ENCODE measurements at regions not wholly inside any gene's neighbourhood (a gene's known extent, or its start where the extent isn't known, plus 50 kb on each side); places are given as distances from the start of the nearest gene placed in this dataset.

DNA sequence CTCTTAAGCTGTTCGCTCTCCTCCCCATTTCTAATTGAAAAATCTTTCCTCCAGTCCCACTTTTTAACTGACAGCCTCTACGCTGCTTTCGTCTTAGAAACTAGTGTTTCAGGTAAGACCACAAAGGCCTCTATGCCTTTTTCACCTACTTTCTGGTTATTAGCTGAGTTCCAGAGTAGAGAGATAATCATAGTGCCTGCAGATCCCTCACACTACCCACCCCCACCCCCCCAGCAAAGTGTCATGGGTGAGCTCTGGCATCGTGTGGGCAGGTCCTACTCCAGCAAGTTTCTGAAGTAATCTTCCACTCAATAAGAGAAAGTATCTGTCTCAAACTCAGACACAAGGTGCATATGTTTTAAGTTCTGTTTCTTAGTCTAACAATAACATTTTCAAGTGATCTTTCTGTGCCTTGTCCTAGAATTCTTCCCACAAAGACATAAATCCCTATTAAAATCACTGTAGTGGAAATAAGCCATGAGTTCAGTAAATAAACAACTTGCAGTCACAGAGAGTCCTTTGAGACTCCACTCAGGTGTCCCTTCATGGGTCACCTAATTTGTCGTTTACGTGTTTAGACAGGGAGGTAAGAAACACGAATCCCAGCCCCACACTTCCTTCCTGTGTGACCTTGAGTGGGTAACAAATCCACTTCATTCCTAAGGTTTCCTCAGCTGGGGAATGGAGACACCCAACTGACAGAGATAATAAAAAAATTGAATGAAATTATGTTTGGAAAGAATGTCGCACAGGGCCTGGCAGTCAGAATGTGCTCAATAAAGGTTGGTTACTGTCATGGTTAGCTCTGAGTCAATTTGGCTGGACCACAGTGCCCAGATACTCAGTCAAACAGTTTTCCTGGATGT lies 228.9 kb upstream of the CAND1 start:
- TF ChIP-seq NFYB (CRISPR knock-in tag; IDR thresholded peaks at IDR 0.05) (no peak), HMG20B (CRISPR knock-in tag; conservative IDR thresholded peaks at IDR 0.05) (no peak), RXRA (CRISPR knock-in tag; IDR thresholded peaks at IDR 0.05) (no peak), JUND (CRISPR knock-in tag; IDR thresholded peaks at IDR 0.05) (no peak), GATAD2A (CRISPR knock-in tag; IDR thresholded peaks at IDR 0.05) (no peak), ELK4 (CRISPR knock-in tag; IDR thresholded peaks at IDR 0.05; ENCODE audit: borderline replicate concordance) (no peak), EP300 (IDR thresholded peaks at IDR 0.05; ENCODE audit: low read depth in 2 of 2, low read length in 2 of 2) (no peak), EP300 (CRISPR knock-in tag; IDR thresholded peaks at IDR 0.05; ENCODE audit: borderline replicate concordance) (no peak), SUZ12 (IDR thresholded peaks at IDR 0.05; ENCODE audit: low read depth, low read length) (no peak), NR2C2 (CRISPR knock-in tag; IDR thresholded peaks at IDR 0.05; ENCODE audit: borderline replicate concordance) (no peak), ZNF674 (CRISPR knock-in tag; IDR thresholded peaks at IDR 0.05; ENCODE audit: low read depth) (no peak), FOSL1 (CRISPR knock-in tag; IDR thresholded peaks at IDR 0.05; ENCODE audit: borderline replicate concordance) (no peak), EZH2 (conservative IDR thresholded peaks at IDR 0.05; ENCODE audit: low read depth, low read length) (no peak)
- TF ChIP-seq, protein P1, sequence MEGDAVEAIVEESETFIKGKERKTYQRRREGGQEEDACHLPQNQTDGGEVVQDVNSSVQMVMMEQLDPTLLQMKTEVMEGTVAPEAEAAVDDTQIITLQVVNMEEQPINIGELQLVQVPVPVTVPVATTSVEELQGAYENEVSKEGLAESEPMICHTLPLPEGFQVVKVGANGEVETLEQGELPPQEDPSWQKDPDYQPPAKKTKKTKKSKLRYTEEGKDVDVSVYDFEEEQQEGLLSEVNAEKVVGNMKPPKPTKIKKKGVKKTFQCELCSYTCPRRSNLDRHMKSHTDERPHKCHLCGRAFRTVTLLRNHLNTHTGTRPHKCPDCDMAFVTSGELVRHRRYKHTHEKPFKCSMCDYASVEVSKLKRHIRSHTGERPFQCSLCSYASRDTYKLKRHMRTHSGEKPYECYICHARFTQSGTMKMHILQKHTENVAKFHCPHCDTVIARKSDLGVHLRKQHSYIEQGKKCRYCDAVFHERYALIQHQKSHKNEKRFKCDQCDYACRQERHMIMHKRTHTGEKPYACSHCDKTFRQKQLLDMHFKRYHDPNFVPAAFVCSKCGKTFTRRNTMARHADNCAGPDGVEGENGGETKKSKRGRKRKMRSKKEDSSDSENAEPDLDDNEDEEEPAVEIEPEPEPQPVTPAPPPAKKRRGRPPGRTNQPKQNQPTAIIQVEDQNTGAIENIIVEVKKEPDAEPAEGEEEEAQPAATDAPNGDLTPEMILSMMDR (CRISPR knock-in tag; IDR thresholded peaks at IDR 0.05), result no peak

All from HepG2 (cell line).